CD4-positive, alpha-beta T cell treated with Interleukin-6 for 4 hours (primary cell): ENCODE measurements at regions not wholly inside any gene's neighbourhood (a gene's known extent, or its start where the extent isn't known, plus 50 kb on each side); places are given as distances from the start of the nearest gene placed in this dataset.
"Not testable (repeated sequence)": the region's sequence is repeated elsewhere in the genome, so short reads cannot be mapped to it uniquely, and the experiment has no call there.

Source experiments
- DNase-seq: peaks from one replicate; pipeline ENCODE4 v3.0.0-alpha.2; 2020; ENCODE audit warnings: mixed read lengths

GRCh38 chr11:25327656-25328055 is 830.8 kb downstream of the LUZP2 start:
- no peak for DNase-seq

- DNase-seq, result no peak
These were observed 842.4 kb downstream of the LUZP2 start for GRCh38 chr11:25339281-25339680.

- DNase-seq, result no peak
These were observed 852.7 kb downstream of the LUZP2 start for GRCh38 chr11:25349537-25349936.

- no peak for DNase-seq
These were observed 854.3 kb downstream of the LUZP2 start for GRCh38 chr11:25350899-25351803.

DNA sequence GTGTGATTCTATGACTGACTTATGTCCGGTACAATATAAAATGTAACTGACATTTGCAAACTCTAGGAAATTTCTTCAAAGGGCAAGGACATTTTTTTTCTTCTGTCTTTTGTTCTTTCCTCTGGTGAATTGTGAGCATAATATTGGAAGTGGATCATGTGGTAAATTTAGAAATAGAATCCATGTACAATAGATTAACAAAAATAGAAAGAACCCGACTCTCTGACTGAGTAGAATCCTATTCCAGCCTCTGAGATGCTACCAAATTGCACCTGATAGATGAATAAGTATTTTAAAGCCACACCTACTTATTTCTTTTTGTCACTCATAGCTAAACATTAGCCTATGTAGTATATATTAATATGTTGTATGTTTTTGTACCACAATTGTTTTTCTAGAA is 860.3 kb downstream of the LUZP2 start:
- DNase-seq, result no peak

DNA sequence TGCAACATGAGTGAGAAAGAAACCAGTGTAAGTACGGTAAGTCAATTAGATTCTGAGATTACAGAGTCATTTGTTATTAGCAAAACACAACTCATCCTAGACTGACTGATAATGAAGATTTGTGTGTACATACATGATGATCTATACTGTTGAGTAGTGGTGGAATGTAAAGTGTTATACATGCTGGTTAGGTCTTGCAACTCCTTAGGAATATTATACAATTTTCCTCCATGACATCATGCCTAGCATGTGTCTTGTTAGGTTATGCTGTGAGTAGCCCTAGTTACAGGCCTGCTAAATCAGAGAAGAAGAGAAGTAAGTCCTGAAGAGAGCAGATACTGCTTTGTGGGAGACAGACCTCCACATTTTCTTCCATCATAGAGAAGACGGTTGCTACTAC is 880.6 kb downstream of the LUZP2 start:
- DNase-seq, result no peak

DNA sequence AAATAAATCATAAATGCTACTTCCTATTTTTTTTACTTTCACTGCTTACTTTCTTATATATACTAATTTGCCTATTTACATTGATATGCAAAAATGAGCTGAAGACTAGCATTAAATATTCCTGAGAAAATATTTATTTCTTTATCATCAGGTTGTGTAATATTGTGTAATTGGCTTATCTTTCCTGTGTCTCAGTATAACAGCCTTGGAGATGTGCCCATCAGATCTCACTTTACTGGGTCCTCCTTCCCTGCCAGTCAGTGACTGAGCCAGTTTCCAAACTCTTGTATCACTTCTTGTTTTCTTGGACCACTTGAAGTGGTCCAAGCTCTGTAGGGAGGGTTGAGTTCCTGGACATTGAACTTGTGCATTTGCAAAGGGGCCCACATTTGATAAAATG is 900.0 kb downstream of the LUZP2 start:
- DNase-seq, result no peak

- DNase-seq, result no peak
These were observed 911.3 kb downstream of the LUZP2 start for GRCh38 chr11:25408146-25408545.

- DNase-seq, result no peak
These were observed 916.1 kb upstream of the ANO3 start for GRCh38 chr11:25415793-25416192.

DNA sequence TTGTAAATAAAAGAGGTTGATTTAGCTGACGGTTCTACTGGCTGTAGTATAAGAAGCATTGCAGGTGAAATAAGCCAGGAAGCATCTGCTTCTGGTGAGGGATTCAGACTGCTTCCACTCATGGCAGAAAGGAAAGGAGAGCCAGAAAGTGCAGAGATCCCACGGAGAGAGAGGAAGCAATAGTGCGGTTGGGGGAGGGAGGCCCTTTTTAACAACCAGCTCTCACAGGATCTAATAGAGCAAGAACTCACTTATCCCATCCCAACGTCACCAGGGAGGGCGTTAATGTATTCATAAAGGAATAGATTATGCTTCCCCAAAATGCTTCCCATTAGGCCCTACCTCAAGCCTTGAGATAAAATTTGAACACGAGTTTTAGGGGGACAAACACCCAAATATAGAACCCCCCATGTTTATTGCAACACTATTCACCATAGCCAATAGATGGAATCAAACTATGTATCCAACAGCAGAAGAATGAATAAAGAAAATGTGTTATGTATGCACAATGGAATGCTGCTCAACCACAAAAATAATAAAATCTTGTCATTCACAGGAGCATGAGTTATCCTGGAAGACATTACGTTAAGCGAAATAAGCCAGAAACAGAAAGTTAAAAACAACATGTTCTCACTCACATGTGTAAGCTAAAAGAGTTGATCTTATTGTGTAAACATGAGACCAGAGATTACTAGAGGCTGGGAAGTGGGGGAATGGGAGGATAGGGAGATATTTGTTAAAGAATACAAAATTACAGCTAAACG is 908.3 kb upstream of the ANO3 start:
- no peak for DNase-seq

GRCh38 chr11:25432376-25432775 is 899.6 kb upstream of the ANO3 start:
- DNase-seq, result no peak

- DNase-seq, result no peak
These were observed 896.7 kb upstream of the ANO3 start for GRCh38 chr11:25435197-25435596.

DNA sequence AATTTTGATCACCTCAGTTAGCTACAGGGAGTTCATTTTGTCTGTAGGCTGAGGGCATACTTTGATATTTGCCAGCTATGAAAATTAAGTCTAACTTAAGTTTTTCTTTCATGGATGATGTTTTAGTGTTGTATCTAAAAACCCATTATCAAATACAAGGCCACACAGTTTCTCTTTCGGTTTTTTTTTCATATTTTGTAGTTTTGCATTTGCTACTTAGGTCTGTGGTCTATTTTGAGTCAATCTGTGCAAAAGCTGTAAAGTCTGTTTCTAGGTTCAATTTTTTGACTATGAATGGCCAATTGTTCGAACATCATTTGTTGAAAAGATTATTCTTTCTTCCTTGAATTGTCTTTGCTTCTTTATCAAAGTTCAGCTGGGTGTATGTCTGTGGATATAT is 895.6 kb upstream of the ANO3 start:
- no peak for DNase-seq

DNA sequence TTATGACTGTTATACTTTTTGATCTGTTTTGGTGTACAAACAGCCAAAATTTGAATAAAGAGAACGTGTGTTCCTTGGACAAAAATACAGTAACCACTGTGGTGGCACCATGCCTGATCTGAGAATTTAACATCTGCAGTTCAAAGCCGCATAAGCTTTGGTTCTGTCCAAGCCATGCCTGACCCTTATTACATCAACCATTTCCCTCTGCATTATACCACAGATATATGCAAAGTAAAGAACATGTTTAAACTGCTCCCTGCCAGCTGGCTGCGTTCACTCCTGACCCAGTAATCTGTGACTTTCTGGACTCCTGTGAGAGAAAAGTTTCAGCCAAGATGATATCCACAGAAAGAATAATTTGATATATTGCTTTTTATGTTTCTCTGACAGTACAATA is 890.5 kb upstream of the ANO3 start:
- no peak for DNase-seq

GRCh38 chr11:25449091-25449490 is 882.8 kb upstream of the ANO3 start:
- no peak for DNase-seq

- no peak for DNase-seq
These were observed 878.5 kb upstream of the ANO3 start for GRCh38 chr11:25453471-25453870.

- DNase-seq, result no peak
These were observed 875.7 kb upstream of the ANO3 start for GRCh38 chr11:25456211-25456610.

DNA sequence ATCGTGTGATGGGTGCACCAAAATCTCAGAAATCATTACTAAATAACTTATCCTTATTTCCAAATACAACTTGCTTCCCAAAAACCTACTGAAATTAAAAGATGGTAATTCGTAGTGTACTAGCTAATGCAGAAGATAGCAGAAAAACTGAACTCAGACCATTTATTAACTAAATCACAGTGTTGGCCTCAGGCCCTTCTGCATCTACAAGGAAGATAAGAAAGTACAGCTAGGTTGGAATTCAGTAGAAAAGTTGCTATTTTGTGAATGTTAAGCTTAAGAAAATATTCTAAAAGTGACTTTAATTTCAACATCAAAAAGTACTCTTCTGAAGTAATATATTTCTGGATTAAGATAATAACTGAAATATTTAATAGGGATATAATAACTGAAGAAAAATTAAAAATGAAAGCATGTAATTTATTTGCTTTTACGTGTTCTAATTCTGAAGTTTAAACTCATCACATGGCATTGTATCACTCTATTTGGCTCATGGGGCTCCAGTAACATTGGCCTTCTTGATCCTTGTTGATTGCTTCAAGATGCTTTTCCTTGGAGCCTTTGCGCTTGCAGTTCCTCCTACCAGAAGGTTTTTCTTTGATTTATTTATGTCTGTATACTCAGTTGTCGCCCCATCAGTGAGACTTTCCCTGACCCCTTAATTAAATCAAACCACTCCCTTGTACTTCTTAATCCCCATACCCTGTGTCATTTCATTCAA is 847.9 kb upstream of the ANO3 start:
- DNase-seq, result no peak

DNA sequence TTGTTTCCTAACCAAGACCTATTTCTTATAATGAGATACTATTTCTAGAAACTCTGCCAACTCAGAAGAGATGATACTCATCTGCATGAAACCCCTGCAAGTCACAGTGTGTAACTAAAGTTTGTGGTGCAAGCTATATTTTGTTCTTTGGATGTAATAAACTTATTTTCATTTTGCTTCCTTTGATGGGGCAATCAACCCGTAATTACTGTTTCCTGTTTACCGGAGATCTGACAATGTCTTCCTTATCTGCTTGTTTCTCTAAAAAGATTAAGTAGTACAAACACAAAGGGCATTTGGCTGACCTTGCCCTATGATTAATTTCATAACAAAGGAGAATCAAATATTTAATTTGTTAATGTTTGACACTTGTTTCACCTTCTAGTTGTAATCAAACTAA is 846.6 kb upstream of the ANO3 start:
- no peak for DNase-seq

GRCh38 chr11:25486338-25486737 is 845.6 kb upstream of the ANO3 start:
- not testable (repeated sequence) for DNase-seq

GRCh38 chr11:25488176-25488575 is 843.8 kb upstream of the ANO3 start:
- DNase-seq, result not testable (repeated sequence)

- not testable (repeated sequence) for DNase-seq
These were observed 830.5 kb upstream of the ANO3 start for GRCh38 chr11:25501426-25501825.

DNA sequence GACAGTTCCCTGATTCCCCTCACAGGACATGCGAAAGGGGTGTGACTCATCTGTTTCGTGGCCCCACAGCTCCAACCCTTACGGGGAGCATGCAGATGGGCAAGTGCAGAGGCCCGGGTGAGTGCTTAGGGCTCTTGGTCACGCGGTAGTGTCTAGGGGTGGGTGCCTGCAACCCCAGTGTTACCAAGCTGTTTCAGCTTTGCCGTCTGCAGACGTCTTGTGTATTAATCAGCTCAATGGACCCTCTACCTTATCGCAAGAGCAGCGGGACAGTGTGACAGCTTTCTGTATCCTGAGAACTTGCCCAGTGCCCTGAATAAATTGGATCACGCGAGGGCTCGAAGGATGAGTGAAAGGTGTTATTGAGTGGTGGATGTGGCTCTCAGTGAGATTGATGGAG is 816.4 kb upstream of the ANO3 start:
- DNase-seq, result no peak

DNA sequence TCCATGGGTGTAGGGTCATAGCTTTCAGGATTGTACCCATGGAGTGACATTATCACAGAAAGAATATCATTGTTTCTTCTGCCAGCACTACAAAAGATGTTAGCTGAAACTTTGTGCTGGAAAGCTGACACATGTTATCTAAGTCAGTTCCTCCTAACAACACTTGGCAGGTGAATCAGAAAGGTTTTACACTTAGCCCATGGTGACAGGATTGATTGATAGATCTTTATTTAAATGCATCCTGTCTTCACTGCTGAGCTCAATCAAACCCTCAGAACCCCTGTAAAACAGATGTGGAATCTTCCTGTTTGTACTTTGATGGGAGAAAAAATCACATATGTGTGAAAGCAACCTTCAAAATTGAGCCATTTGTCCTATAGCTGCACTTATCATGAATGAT is 811.5 kb upstream of the ANO3 start:
- DNase-seq, result no peak
